ENCODE measurements at regions not wholly inside any gene's neighbourhood (a gene's known extent, or its start where the extent isn't known, plus 50 kb on each side); places are given as distances from the start of the nearest gene placed in this dataset.

- H3K27ac ChIP-seq: no peak overlapping the region
- H3K4me1 ChIP-seq (replicated peaks in 1 of 2): no peaks in the 10 kb centered on the region
- WGBS, 10 experiments: 20 to 53% (median 46%) methylated on average over 1 to 12 of the region's 13 CpGs; no CpG with 5 or more reads in 3 of the 10 experiments
- peak in 1 of 8 experiments; percentile 40 for ATAC-seq (replicated peaks in 6 of 8)
- H3K4me3 ChIP-seq: no peak overlapping the region
- in situ Hi-C loops (cut with MboI; ENCODE audit: low pct_unique_long_range_greater_than_20kb in 2 of 9, low sequenced_read_pairs in 9 of 9, unreplicated experiment in 9 of 9): no loop called here
Measured at GRCh38 chr22:48240148-48240934, 1477.9 kb downstream of the TBC1D22A start.

DNA sequence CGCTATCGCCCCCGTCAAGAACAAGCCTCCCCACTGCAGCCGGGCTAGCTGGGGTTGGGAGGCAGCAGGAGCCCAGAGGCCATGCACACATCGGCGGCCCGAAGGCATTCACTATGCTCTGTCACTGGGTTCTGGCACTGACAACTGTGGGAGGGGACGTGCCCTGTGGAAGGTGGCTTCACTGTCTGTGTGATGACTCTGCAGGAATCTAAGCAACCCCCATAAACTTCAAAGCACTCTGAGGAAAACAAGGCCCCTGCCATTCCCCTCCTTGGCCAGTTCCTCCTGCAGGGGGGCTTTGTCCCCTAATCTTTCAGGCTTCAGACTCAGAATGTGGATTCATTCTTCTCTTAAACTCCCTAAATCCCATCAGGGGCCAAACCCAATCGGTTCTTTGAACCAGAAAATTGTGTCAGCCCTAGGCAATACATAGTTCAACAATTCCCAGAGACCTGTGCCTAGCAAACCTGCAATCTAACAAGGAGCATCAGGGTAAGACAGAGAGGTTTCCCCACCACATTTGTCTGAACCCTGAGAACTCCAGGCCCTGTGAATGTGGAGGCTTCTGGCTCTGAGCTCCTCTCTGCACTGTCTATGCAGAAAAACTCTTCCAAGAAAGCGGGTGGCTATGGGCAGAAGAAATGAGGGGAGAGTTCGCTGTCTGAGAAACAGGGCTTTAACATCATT is 1477.2 kb downstream of the TBC1D22A start:
- 20 to 57% (median 33%) methylated on average over 1 to 10 of the region's 11 CpGs; no CpG with 5 or more reads in 3 of the 10 experiments for WGBS, 10 experiments
- in situ Hi-C loops (cut with MboI; ENCODE audit: low pct_unique_long_range_greater_than_20kb in 2 of 9, low sequenced_read_pairs in 9 of 9, unreplicated experiment in 9 of 9): no loop called here
- Histone ChIP-seq H3K4me3 (no peak overlapping the region), H3K27ac (no peak overlapping the region), H3K4me1 (replicated peaks in 1 of 2) (no peaks in the 10 kb centered on the region)
- no peak for ATAC-seq (replicated peaks in 6 of 8)

DNA sequence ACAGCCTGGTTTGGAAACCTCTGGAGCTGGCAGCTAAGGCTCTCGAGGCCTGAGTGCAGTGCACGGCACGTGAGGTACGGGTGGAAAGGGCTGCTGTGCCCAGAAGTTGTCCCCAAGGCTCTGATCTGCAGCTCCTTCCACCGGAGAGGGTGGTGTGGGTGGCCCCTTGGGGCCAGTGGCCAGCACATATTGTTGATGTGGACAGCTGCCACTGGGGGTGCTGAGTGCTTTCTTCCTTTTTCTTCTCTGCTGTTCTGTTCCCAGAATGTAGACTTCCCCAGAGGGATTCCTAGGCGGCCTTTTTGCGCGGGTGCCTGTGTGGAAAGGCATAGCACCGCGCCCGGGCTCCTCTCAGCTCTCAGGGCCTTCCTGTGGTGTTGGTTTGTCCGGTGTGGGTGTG is 1476.5 kb downstream of the TBC1D22A start:
- Histone ChIP-seq H3K4me3 (no peak overlapping the region), H3K27ac (no peak overlapping the region), H3K4me1 (replicated peaks in 1 of 2) (no peaks in the 10 kb centered on the region)
- WGBS, 10 experiments: 45 to 80% (median 60%) methylated on average over 1 to 10 of the region's 12 CpGs; no CpG with 5 or more reads in 5 of the 10 experiments
- no peak for ATAC-seq (replicated peaks in 6 of 8)
- in situ Hi-C loops (cut with MboI; ENCODE audit: low pct_unique_long_range_greater_than_20kb in 2 of 9, low sequenced_read_pairs in 9 of 9, unreplicated experiment in 9 of 9): no loop called here

- in situ Hi-C loops (cut with MboI; ENCODE audit: low pct_unique_long_range_greater_than_20kb in 2 of 9, low sequenced_read_pairs in 9 of 9, unreplicated experiment in 9 of 9): no loop called here
- H3K4me3 ChIP-seq: no peak overlapping the region
- 0 to 95% (median 27%) methylated on average over 1 to 7 of the region's 9 CpGs; no CpG with 5 or more reads in 2 of the 10 experiments for WGBS, 10 experiments
- ATAC-seq (replicated peaks in 6 of 8): no peak
- no peaks in the 10 kb centered on the region for H3K4me1 ChIP-seq (replicated peaks in 1 of 2)
- no peak overlapping the region for H3K27ac ChIP-seq
Measured at GRCh38 chr22:48238284-48238915, 1476.0 kb downstream of the TBC1D22A start.

DNA sequence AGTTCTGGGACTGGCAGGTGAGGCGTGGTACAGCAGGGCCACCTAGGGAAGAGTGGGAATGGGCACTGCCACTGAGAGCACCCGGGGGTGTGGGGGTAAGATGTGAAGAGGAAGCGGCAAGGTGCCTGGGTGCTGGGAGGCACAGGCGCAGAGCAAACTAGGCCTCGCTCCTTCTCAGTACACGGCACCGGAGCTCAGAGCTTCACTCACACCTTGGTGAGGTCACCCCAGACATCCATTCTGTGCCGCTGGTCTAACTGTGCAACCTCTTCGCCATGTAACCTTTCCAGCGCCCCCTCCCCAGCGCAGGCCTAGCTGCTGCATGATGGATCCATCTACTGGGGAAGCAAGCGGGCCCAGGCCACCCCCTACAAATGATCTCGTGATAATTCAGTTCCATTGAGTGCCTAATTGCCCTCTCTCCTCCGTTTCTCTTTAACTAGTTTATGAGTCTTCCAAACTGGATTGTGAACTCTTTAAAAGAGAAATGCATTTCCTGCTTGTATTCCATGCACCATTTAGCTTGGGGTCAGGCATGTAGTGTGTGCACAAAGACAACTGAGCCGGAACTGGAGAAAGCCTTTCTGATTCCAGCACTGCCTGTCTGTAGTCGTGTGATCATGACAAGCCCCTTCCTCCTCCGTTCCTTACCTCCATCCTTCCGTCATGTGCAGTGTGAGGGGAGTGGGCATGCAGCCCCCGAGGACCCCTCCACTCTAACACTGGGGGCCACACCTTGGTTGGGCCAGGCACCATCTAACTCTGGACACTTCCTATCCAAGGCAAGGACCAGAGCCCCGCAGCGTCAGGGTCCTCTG is 1475.2 kb downstream of the TBC1D22A start:
- WGBS, 10 experiments: 20 to 88% (median 62%) methylated on average over 1 to 8 of the region's 21 CpGs; no CpG with 5 or more reads in 2 of the 10 experiments
- in situ Hi-C loops (cut with MboI; ENCODE audit: low pct_unique_long_range_greater_than_20kb in 2 of 9, low sequenced_read_pairs in 9 of 9, unreplicated experiment in 9 of 9): no loop called here
- no peak overlapping the region for H3K27ac ChIP-seq
- no peak for ATAC-seq (replicated peaks in 6 of 8)
- no peaks in the 10 kb centered on the region for H3K4me1 ChIP-seq (replicated peaks in 1 of 2)
- no peak overlapping the region for H3K4me3 ChIP-seq

DNA sequence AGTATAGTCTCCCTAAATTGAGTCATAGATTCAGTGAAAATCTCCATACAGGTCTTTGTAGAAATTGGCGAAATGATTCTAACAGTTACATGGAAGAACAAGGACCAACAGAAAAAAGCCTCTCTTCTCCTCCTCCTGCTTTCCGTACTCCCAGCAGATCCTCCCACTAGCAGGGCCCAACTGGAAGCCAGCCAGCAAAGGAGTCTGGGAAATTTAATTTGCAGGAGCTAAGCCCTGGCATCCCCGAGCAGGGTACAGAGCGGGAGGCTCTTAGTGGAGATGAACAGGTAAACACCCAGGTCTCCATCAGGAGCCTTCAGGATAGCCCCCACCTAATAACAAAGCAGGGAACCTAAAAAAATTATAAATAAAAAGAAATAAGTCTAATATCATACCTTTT is 1473.8 kb downstream of the TBC1D22A start:
- H3K4me1 ChIP-seq (replicated peaks in 1 of 2): no peaks in the 10 kb centered on the region
- H3K4me3 ChIP-seq: no peak overlapping the region
- in situ Hi-C loops (cut with MboI; ENCODE audit: low pct_unique_long_range_greater_than_20kb in 2 of 9, low sequenced_read_pairs in 9 of 9, unreplicated experiment in 9 of 9): no loop called here
- ATAC-seq (replicated peaks in 6 of 8): no peak
- WGBS, 10 experiments: 35 to 93% (median 55%) methylated on average over 1 to 4 of the region's 4 CpGs; no CpG with 5 or more reads in 1 of the 10 experiments
- H3K27ac ChIP-seq: no peak overlapping the region

DNA sequence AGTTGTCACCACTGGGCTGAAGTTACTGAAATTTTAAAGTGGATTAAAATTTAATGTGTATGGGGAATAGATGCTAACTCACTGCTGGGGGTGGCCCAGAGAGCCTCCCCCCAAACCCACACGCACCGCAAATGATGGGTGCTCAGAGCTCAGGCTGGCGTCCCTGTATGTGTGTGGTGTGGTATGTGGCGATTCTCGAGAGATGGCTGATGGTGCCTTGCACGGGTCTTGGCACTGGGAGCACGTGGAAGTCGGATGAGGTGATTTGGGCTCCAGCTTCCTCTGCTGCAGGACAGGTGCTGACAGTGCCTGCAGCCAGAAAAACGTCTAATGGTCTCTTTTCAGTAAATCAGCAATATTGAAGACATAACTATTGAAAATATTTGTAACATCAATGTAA is 1473.3 kb downstream of the TBC1D22A start:
- in situ Hi-C loops (cut with MboI; ENCODE audit: low pct_unique_long_range_greater_than_20kb in 2 of 9, low sequenced_read_pairs in 9 of 9, unreplicated experiment in 9 of 9): no loop called here
- ATAC-seq (replicated peaks in 6 of 8): no peak
- H3K4me1 ChIP-seq (replicated peaks in 1 of 2): no peaks in the 10 kb centered on the region
- no peak overlapping the region for H3K4me3 ChIP-seq
- WGBS, 10 experiments: 0 to 100% (median 43%) methylated on average over 1 to 7 of the region's 9 CpGs; no CpG with 5 or more reads in 1 of the 10 experiments
- H3K27ac ChIP-seq: no peak overlapping the region

DNA sequence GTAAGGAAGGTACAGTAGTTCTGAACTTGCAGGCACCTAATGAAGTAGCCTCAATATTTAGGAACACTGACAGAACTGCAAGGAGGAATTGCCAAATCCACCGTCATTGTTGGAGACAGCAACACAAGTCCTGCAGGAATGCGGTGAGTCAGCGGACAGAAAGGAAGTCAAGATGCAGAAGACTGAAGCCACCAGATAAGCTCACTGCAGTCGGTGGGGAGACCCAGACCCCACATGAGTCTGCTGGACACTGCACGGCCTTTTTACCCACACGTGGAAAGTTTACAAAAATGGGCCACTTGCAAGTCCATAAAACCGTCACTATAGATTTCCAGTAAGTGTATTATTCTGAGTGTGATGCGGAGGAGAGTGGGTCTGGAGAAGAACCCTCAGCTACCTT is 1471.6 kb downstream of the TBC1D22A start:
- 38 to 100% (median 49%) methylated on average over 1 to 8 of the region's 8 CpGs; no CpG with 5 or more reads in 3 of the 10 experiments for WGBS, 10 experiments
- in situ Hi-C loops (cut with MboI; ENCODE audit: low pct_unique_long_range_greater_than_20kb in 2 of 9, low sequenced_read_pairs in 9 of 9, unreplicated experiment in 9 of 9): no loop called here
- no peak overlapping the region for H3K4me3 ChIP-seq
- no peak for ATAC-seq (replicated peaks in 6 of 8)
- H3K4me1 ChIP-seq (replicated peaks in 1 of 2): no peaks in the 10 kb centered on the region
- no peak overlapping the region for H3K27ac ChIP-seq

GRCh38 chr22:48233586-48233985 is 1471.1 kb downstream of the TBC1D22A start:
- H3K4me3 ChIP-seq: no peak overlapping the region
- no peak for ATAC-seq (replicated peaks in 6 of 8)
- WGBS, 10 experiments: 0 to 90% (median 25%) methylated on average over 1 of the region's 1 CpG; no CpG with 5 or more reads in 1 of the 10 experiments
- H3K27ac ChIP-seq: no peak overlapping the region
- in situ Hi-C loops (cut with MboI; ENCODE audit: low pct_unique_long_range_greater_than_20kb in 2 of 9, low sequenced_read_pairs in 9 of 9, unreplicated experiment in 9 of 9): no loop called here
- H3K4me1 ChIP-seq (replicated peaks in 1 of 2): no peaks in the 10 kb centered on the region

GRCh38 chr22:48228468-48228867 is 1466.0 kb downstream of the TBC1D22A start:
- ATAC-seq (replicated peaks in 6 of 8): no peak
- in situ Hi-C loops (cut with MboI; ENCODE audit: low pct_unique_long_range_greater_than_20kb in 2 of 9, low sequenced_read_pairs in 9 of 9, unreplicated experiment in 9 of 9): no loop called here
- 33 to 73% (median 63%) methylated on average over 1 to 3 of the region's 5 CpGs; no CpG with 5 or more reads in 6 of the 10 experiments for WGBS, 10 experiments

DNA sequence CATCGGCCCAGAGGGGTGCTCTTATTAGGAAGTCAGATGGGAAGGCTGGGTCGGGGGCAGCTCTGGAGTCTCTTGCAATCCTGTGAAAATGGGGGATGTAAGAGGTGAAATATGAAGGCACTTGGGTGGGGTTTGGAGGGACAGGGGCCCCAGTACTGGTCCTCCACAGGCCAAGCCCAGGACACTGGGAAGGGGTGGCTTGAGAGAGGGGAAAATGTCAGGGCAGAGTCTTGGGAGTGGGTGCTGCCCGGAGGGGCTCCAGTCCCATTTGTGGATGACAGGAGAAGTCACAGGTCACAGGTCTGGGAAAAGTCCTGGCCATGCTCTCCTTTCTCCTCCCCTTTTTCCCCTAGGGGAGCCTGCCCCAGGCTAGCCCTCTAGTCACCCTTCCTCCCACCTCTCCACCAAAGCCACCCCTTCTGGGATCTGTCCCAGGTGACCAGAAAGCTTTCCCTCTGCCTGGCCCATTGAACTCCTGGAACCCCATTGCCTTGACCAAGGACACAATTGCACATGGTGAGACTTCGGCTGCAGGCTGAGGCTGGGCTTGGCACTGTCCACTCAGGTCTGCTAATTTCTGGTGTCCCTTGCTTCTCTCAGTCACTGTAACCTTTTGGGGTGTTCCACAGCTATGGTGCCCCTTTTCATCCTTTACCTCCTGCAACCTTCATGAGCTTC is 1465.0 kb downstream of the TBC1D22A start:
- 25 to 79% (median 54%) methylated on average over 1 to 3 of the region's 4 CpGs; no CpG with 5 or more reads in 6 of the 10 experiments for WGBS, 10 experiments

More at GRCh38 chr22:48228468-48228867, 1466.0 kb downstream of the TBC1D22A start:
- Histone ChIP-seq H3K4me1 (replicated peaks in 1 of 2) (no peaks in the 10 kb centered on the region), H3K4me3 (no peak overlapping the region), H3K27ac (no peak overlapping the region)

More for the DNA sequence above, 1465.0 kb downstream of the TBC1D22A start:
- Histone ChIP-seq H3K27ac (no peak overlapping the region), H3K4me3 (no peak overlapping the region), H3K4me1 (replicated peaks in 1 of 2) (no peaks in the 10 kb centered on the region)
- in situ Hi-C loops (cut with MboI; ENCODE audit: low pct_unique_long_range_greater_than_20kb in 2 of 9, low sequenced_read_pairs in 9 of 9, unreplicated experiment in 9 of 9): no loop called here
- no peak for ATAC-seq (replicated peaks in 6 of 8)
